ENCODE measurements at regions not wholly inside any gene's neighbourhood (a gene's known extent, or its start where the extent isn't known, plus 50 kb on each side); places are given as distances from the start of the nearest gene placed in this dataset.

GRCh38 chr2:128420131-128420530 is 101.5 kb upstream of the HS6ST1 start:
- no TSS peak for BruUV-seq (replicated peaks)
- TF ChIP-seq EZH2 (IDR thresholded peaks at IDR 0.05; ENCODE audit: low read depth): no peak
- no peaks in the 10 kb centered on the region for H3K27me3 ChIP-seq (ENCODE audit: insufficient read depth, low read depth)
- POLR2A ChIA-PET (ENCODE audit: unreplicated experiment): no interaction called here
- H2AFZ ChIP-seq: no peak overlapping the region
- intact Hi-C loops (cut with micrococcal nuclease; ENCODE audit: unreplicated experiment): no loop called here
- H3K27ac ChIP-seq: no peak overlapping the region
- H3K9me2 ChIP-seq (ENCODE audit: insufficient read depth): no peaks in the 10 kb centered on the region
- CTCF ChIA-PET: no interaction called here
- H4K20me1 ChIP-seq (ENCODE audit: insufficient read depth): no peaks in the 10 kb centered on the region
- no peak for DNase-seq
- H3K4me3 ChIP-seq: no peak overlapping the region
- no peak overlapping the region for H3K4me2 ChIP-seq
- H3K36me3 ChIP-seq (ENCODE audit: low read depth): no peaks in the 10 kb centered on the region
- H3F3A ChIP-seq (ENCODE audit: insufficient read depth, low read depth): peaks cover 32% of the 10 kb centered on the region
- H3K4me1 ChIP-seq (replicated peaks; ENCODE audit: insufficient read depth): peaks cover 45% of the 10 kb centered on the region
- H3K79me2 ChIP-seq (ENCODE audit: low read depth): no peaks in the 10 kb centered on the region
- H3K9me3 ChIP-seq (ENCODE audit: insufficient read depth, low read depth): no peaks in the 10 kb centered on the region; the same call in 1 of the 2 replicates

GRCh38 chr2:128420776-128421175 is 102.1 kb upstream of the HS6ST1 start:
- H3K27ac ChIP-seq: no peak overlapping the region
- CTCF ChIA-PET: no interaction called here
- H3K4me2 ChIP-seq: no peak overlapping the region
- H3K79me2 ChIP-seq (ENCODE audit: low read depth): no peaks in the 10 kb centered on the region
- no TSS peak for BruUV-seq (replicated peaks)
- H3K27me3 ChIP-seq (ENCODE audit: insufficient read depth, low read depth): no peaks in the 10 kb centered on the region
- no peaks in the 10 kb centered on the region for H3K9me3 ChIP-seq (ENCODE audit: insufficient read depth, low read depth)
- no peaks in the 10 kb centered on the region for H4K20me1 ChIP-seq (ENCODE audit: insufficient read depth)
- H3K4me3 ChIP-seq: no peak overlapping the region
- intact Hi-C loops (cut with micrococcal nuclease; ENCODE audit: unreplicated experiment): no loop called here
- H2AFZ ChIP-seq: no peak overlapping the region
- DNase-seq: no peak
- H3F3A ChIP-seq (ENCODE audit: insufficient read depth, low read depth): peaks cover 37% of the 10 kb centered on the region
- POLR2A ChIA-PET (ENCODE audit: unreplicated experiment): no interaction called here
- H3K4me1 ChIP-seq (replicated peaks; ENCODE audit: insufficient read depth): peaks cover 52% of the 10 kb centered on the region
- no peak for TF ChIP-seq EZH2 (IDR thresholded peaks at IDR 0.05; ENCODE audit: low read depth)
- TF ChIP-seq, protein P1, sequence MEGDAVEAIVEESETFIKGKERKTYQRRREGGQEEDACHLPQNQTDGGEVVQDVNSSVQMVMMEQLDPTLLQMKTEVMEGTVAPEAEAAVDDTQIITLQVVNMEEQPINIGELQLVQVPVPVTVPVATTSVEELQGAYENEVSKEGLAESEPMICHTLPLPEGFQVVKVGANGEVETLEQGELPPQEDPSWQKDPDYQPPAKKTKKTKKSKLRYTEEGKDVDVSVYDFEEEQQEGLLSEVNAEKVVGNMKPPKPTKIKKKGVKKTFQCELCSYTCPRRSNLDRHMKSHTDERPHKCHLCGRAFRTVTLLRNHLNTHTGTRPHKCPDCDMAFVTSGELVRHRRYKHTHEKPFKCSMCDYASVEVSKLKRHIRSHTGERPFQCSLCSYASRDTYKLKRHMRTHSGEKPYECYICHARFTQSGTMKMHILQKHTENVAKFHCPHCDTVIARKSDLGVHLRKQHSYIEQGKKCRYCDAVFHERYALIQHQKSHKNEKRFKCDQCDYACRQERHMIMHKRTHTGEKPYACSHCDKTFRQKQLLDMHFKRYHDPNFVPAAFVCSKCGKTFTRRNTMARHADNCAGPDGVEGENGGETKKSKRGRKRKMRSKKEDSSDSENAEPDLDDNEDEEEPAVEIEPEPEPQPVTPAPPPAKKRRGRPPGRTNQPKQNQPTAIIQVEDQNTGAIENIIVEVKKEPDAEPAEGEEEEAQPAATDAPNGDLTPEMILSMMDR (conservative IDR thresholded peaks at IDR 0.05): no peak
- H3K36me3 ChIP-seq (ENCODE audit: low read depth): no peaks in the 10 kb centered on the region
- no peaks in the 10 kb centered on the region for H3K9me2 ChIP-seq (ENCODE audit: insufficient read depth)

- Histone ChIP-seq H3K79me2 (ENCODE audit: low read depth) (no peaks in the 10 kb centered on the region), H3K27ac (peak overlapping the region; percentile 84; the same call in 1 of the 2 replicates), H3K9me3 (ENCODE audit: insufficient read depth, low read depth) (no peaks in the 10 kb centered on the region), H2AFZ (no peak overlapping the region), H3K4me1 (replicated peaks; ENCODE audit: insufficient read depth) (peaks cover 55% of the 10 kb centered on the region), H4K20me1 (ENCODE audit: insufficient read depth) (no peaks in the 10 kb centered on the region), H3K9me2 (ENCODE audit: insufficient read depth) (no peaks in the 10 kb centered on the region), H3K4me2 (no peak overlapping the region), H3K36me3 (ENCODE audit: low read depth) (no peaks in the 10 kb centered on the region), H3K27me3 (ENCODE audit: insufficient read depth, low read depth) (no peaks in the 10 kb centered on the region), H3F3A (ENCODE audit: insufficient read depth, low read depth) (peaks cover 41% of the 10 kb centered on the region), H3K4me3 (no peak overlapping the region)
- POLR2A ChIA-PET (ENCODE audit: unreplicated experiment): no interaction called here
- DNase-seq: no peak
- no TSS peak for BruUV-seq (replicated peaks)
- CTCF ChIA-PET: no interaction called here
- intact Hi-C loops (cut with micrococcal nuclease; ENCODE audit: unreplicated experiment): no loop called here
- TF ChIP-seq EZH2 (IDR thresholded peaks at IDR 0.05; ENCODE audit: low read depth): no peak
- TF ChIP-seq, protein P1 (conservative IDR thresholded peaks at IDR 0.05): no peak
Measured at GRCh38 chr2:128421286-128421685, 102.6 kb upstream of the HS6ST1 start.

GRCh38 chr2:128421861-128422311 is 103.2 kb upstream of the HS6ST1 start:
- no peaks in the 10 kb centered on the region for H3K79me2 ChIP-seq (ENCODE audit: low read depth)
- H3K27me3 ChIP-seq (ENCODE audit: insufficient read depth, low read depth): no peaks in the 10 kb centered on the region
- ChIA-PET CTCF (no interaction called here), POLR2A (ENCODE audit: unreplicated experiment) (no interaction called here)
- peak overlapping the region; percentile 84 for H3K27ac ChIP-seq
- no peaks in the 10 kb centered on the region for H3K9me3 ChIP-seq (ENCODE audit: insufficient read depth, low read depth)
- H3K36me3 ChIP-seq (ENCODE audit: low read depth): no peaks in the 10 kb centered on the region
- no peak for TF ChIP-seq EZH2 (IDR thresholded peaks at IDR 0.05; ENCODE audit: low read depth)
- TF ChIP-seq, protein P1 (conservative IDR thresholded peaks at IDR 0.05): no peak
- peak overlapping the region; percentile 73 for H3K4me2 ChIP-seq
- no TSS peak for BruUV-seq (replicated peaks)
- intact Hi-C loops (cut with micrococcal nuclease; ENCODE audit: unreplicated experiment): no loop called here
- H3K9me2 ChIP-seq (ENCODE audit: insufficient read depth): no peaks in the 10 kb centered on the region
- no peak for DNase-seq
- H3K4me1 ChIP-seq (replicated peaks; ENCODE audit: insufficient read depth): peaks cover 57% of the 10 kb centered on the region
- no peak overlapping the region for H2AFZ ChIP-seq
- peak overlapping the region; percentile 6; the same call in 1 of the 2 replicates for H3K4me3 ChIP-seq
- peaks cover 47% of the 10 kb centered on the region for H3F3A ChIP-seq (ENCODE audit: insufficient read depth, low read depth)
- no peaks in the 10 kb centered on the region for H4K20me1 ChIP-seq (ENCODE audit: insufficient read depth)
